NOMO-1 (cell line): ENCODE measurements at regions not wholly inside any gene's neighbourhood (a gene's known extent, or its start where the extent isn't known, plus 50 kb on each side); places are given as distances from the start of the nearest gene placed in this dataset.

Experiments used
- DNase-seq, 2 experiments: peaks; one replicate each; lab custom pipeline; 2025; ENCODE audit not compliant: unreplicated experiment in 2 of 2; lab: John Stamatoyannopoulos, UW

DNA sequence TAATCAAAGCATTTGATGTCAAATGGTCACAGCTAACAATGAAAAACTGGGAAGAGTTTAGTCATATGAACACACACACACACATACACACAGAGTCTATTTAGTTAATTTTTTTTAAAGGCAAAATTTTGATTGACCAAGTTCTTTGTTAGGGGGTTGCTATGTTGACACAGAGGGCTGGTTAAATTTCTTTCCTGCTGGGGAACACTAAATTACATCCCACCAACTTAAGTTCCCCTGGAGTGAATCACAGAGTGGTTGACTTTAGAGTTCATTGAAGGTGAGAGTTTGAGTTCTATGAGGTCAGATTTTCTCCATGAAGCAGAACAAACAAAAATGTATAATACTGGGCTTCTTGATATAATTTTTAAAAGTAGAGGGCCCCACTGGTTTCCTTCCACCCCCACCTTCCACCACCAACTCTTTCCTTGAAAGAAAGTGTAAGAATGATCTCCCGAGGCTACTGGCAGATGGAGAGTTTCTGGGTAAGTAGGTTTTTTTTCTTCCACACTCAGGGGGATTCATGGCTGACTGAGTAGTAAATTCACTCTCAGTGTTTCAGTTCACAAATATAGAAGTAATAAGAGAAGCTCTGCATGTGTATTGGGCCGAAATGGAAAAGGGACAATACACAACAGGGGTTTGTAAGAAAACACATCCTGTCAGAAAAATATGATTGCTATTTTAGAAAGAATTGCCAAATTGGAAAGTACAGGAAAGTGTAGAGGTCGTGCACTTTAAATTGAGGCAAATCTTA is 917.0 kb upstream of the LCORL start:
- DNase-seq = no peak

DNA sequence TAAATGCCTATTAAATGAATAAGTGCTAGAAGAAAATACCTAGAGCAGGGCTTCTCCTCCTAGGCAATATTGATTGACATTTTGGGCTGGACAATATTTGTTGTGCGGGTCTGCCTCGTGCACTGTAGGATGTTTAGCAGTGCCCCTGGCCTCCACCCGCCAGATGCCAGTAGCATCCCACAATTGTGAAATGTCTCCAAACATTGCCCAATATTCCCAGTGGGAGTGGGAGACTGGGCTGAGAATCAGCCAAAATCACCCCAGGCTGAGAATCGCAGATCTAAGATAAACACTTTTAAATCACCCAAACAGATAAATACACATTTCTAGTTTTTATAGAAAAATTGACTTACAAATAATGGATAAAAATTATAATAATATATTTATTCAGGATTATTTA is 916.2 kb upstream of the LCORL start:
- DNase-seq = no peak

DNA sequence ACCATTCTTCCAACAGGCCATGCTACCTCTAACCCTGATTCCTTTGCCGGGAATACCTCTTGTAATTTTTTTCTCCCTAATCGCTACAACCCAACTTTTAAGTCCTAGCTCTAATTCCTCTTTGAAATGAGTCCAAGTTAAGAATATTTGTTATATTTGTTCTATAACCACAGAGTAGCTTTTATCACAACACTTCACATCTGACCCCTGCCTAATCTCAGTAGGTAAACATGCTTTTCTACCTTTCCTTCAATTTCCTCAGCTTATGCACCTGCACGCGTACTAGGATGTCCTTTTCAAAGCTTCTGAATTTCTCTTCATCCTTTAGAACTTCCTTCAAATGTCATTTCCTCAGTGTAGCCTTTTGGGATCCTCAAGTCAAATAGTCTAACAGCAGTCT is 915.5 kb upstream of the LCORL start:
- no peak for DNase-seq

DNA sequence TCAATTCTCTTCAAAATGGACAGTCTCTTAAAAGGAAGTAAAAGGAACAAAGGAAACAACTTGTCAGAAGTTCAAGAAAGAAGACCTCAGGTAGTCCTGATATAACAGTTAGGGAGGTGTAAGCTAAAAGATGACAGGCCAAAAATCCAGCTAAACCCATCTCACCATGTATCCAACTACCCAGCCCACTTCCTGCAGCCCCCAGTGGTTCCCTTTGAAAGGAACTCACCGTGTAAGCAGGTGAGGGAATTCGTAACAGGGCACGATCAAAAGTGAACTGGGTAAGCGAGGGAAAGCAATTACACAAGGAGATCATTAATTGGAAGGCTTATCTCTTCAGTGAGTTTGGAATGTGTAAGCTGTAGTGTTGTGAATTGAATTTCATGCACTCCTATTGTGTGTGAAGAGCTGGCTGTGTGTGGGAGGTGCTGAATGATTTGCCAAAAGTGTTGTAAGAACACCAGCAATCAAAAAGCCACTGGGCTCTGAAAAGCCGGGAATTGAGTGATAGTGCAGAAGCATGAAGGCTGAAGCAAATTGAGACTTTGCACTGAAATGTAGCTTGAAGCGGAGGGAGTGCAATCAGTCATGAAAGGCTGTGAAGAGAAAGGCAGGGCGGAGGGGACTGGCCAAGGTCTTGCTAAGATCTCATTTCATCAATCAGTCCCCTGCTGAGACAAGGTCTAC is 914.2 kb upstream of the LCORL start:
- DNase-seq = no peak

DNA sequence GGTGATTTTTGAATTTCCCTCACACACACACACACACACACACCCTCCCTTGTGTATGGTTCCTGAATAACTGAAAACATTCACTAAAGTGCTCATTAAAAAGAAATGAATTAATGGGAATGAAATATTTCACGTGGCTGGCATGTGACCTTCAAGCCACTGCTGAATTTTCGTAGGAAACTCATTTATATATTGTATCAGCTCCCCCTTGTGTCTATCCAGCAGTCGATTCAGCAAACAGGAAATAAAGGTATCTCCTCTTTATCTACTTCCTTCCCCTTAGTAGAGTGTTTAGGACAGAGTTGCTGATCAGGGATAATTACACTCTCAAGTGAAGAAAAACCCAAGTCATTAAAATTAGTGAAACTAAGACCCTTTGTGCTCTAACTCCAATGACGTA is 912.6 kb upstream of the LCORL start:
- DNase-seq = no peak

DNA sequence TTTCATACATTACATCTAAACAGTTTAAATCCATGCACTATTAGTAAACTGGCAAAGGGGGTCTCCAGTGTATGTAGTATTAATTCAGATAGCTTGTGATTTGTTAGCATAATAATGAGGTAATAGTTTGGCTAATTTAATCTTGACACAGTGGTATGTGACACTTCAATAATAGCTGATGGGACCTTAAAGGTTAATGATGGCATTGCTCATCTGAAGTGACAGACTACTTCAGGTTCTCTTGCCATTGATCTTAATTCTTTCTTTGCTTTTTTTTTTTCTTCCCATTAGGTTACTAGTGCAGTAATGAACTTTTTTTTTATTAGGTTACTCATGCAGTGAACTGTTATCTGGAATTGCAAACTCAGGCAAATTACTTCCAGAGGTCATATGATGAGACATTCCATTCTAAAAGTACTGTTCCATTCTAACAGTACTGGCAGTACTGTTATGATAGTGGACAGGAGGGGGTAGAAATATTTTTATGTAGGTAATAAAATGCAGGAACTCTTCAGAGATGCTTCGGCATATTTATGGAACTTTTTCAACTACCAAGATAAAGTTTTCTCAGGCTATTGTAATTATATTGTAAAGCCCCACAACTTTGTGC is 911.3 kb upstream of the LCORL start:
- DNase-seq = no peak

DNA sequence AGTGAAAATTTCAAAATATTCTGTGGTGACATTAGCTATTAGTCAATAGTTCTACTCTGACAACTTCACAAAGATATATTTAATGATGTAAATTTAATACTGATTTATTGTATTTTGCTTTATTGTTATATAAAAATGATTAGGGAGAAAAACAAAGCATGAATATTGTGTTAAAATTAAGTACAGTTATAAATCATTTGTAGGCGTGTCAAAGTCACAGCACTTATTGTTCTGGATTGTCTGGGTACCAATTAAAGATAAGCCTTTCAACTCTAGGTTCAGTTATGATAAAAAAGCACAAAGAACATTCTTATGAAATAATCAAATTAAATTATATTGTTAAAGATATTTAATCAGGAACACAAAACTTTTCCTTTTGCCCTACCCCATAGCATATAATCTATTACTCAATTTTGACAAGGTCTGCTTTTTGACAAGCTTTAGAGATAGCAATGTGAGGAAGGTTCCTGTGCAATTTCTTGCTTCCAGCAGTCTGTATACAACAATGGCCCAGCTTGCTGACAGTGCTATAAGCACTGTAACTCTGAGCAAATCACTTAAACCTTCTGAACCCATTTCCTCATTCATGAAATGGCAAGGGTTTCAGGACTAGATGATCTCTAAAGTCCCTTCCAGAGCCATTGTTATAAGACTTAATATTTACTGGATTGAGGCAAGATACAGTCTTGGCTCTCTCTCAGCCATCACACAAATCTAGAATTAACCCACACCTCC is 910.3 kb upstream of the LCORL start:
- DNase-seq = no peak

DNA sequence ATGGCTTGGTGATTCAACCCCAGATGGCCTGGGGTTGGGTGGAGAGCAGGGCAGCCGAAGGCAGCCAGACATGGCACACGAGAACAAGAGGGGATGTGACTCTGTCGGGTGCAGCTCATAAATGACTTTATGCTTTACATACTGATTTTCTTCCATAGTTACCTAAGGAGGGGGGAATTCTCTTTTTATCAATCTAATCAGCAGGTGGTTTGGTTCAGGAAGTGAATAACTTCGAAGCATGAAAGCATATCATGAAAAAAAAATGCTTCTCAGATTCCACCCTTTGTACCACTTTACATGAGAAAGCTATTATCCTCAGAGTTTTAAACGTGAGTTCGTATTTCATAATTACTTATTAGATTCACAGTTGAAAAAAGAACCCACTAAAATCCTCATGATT is 908.9 kb upstream of the LCORL start:
- no peak for DNase-seq

DNA sequence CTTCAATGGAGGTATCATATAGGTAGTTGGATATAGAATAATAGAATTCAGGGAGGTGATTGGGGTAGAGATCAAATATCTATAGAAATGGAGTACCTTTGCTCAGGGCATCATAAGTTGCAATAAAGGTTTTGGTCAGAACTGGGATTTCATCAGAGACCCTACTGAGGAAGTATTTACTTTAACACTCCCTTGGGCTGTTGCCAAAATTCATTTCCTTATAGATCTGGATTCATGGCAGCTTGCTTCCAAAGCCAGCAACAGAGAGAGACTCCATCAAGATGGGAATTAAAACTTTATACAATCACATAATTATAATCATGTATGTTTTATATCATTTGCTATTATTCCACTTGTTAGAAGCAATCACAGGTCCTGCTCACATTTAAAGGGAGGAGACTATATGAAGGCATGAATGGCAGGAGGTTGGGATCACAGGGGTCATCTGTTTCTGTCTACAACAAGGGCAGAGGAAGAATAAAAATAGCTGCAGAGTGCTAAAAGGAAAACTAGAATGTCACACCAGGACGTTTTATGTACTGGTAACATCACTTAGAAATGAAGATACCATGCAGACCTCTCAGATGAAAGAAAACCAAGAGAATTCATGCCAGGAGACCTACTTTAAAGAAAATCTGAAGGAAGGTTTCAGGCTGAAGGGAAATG is 902.1 kb upstream of the LCORL start:
- no peak for DNase-seq

DNA sequence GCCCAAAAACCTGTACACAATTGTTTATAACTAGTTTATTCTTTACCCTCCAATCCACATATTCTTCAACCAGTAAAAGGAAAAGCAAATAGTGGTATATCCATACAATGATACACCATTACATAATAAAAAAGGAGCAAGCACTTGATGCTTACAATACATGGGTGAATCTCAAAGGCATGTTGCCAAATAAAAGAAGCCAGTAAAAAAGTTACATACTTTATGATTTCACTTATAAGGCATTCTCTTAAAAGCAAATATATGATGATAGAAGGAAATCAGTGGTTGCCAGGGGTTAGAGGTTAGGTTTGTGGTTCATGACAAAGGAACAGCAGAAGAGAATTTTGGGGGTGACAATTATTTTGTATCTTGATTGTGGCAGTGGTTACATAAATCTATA is 896.1 kb upstream of the LCORL start:
- no peak for DNase-seq

DNA sequence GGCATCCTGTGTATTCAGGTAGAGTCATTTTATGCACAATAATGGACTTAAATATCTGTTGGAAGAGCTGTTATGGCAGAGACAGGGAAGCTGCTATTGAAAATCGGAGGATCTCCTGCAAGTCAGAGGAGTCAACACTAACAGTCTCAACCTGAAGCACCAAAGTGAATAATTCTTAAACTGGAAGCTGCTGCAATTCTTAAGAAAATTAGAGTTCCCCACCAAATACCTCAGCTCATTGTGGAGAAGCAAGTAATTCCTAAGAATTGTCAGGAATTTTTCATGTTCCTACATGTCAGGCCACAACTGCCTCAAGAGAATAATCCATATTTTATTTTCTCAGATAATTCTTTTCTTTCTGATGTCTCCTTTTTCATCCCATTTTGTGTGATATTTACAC is 892.6 kb upstream of the LCORL start:
- no peak for DNase-seq

DNA sequence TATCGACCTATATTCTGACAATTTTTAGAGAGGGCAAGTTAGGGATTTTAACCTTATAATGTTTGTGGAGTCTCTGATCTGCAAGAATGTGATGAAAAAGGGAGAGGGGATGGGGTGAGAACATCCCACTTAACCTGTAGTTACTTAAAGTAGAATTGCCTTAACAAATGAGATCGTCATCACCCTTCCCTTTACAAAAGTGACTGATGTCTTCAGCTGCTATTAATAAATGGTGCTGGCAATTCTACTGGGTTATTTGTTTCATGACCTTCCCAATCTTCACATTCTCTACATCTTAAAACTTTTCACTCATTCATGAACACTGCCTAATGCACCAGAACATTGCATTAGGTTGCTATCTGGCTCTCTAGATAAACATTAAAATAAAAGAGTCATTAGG is 873.4 kb upstream of the LCORL start:
- no peak for DNase-seq

DNA sequence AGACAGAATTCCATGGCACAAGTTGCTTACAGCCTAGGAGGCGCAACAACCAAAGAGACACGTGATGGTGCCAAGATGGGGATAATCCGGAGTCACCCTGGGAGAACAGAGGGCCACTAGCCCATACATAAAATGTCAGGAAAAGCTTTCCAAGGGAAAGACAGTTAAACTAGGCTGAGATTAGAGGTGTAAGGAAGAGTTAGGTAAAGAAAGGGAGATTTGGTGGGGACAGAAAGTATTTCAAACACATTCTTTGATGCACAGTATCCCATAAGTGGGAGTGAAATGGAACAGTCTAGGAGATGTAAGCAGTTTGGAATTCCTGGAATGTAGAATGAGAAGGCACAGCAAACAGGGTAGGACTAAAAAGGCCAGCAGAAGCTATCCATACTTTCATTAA is 860.9 kb upstream of the LCORL start:
- no peak for DNase-seq

DNA sequence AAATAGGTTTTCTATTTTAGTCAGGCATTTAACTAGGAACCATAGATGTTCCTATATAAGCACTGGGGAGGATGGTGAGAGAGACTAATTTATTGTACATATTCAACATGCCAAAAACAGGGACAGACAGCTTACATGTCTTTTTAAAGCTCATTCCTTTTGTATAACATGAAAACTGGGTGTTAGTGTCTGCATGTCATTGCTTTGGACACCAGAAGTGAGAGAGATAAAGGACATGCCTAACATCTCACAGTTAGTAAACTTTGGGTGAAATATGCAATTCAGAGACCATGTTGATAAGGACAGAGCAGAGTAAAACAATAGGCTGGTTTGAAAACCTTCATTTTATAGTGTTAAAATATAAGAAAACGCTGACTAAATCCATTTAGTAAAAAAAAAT is 860.0 kb upstream of the LCORL start:
- no peak for DNase-seq

DNA sequence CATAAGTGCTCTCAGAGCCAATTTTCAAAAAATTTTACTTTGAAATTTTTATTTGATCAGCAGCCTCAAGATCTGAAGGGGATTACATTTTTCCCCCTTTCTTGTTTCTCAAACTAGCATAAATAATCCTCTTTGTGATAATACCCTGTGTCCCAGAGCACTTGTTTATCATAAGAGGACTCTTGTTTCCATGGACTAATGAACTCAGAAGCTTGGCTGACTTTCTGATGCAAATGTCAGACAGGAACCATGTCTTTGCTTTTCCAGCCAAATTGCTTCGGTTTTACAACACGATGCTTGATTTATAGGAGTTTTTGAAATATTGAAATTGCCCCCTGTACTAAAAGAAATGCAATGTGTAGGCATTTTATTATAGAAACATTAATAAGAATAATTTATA is 859.3 kb upstream of the LCORL start:
- no peak for DNase-seq

DNA sequence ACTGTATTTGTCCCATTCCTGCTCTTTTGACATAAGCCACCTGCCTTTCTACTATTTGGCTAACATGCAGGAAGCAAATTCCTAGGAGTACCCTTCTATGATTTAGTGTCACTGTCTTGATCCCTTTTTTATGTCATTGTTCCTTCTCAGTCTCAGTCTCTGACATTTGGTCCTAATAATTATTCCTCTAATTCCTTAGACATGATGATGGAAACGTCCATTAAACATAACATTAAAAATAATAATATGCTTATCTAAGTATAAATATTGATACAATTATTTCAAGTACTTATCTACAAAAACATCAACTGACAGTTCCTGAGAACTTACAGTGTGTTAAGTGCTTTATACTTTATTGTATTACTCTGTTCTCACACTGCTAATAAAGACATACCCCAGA is 857.0 kb upstream of the LCORL start:
- DNase-seq = no peak

DNA sequence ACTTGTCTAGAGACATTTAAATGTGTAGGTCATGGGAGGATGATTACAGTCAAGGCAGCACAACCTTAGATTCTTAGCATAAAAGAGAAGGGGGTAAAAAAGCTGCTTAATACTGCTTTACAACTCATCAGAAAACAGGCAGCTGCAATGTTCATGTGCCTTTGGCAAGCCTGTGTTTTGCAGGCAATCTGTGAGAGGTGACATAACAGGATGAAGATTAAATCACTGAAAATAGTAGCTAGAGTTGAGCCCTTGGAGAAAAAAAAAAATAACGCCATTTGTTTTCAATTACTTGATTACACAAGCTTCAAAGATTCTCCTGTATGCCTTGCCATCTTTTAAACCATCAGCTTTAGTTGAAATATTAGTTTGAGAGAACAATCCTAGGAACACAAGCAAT is 847.6 kb upstream of the LCORL start:
- DNase-seq = no peak

DNA sequence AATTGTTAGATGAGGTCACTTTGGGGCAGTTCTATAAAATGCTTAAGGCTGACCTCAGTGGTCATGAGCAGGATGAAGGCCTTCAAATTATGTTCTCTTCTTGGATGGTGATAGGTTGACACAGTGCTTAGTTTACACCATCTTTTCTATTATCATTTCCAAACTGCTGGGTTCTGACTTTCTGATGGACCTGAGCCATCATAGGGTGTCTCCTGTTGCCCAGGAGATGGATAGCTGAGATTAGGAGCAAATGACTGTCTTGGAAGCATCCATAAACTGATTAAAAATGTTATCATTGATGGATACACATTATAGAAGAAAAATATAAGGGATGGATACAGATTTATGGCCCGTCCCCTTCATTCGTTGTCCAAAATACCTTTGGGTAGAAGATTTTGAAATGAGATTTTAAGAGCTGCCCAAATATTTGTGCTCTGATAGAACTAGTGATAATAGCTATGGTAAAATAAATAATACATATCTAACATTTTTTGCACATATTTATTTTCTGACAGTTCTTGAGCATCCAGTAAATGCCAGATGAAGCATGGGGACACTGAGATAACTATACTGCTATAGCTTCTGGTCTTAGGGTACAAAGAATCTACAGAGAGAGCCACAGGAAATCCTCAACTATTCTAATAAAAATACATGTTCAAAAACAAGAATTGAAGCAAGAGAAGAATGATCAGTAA is 839.4 kb upstream of the LCORL start:
- DNase-seq = no peak

DNA sequence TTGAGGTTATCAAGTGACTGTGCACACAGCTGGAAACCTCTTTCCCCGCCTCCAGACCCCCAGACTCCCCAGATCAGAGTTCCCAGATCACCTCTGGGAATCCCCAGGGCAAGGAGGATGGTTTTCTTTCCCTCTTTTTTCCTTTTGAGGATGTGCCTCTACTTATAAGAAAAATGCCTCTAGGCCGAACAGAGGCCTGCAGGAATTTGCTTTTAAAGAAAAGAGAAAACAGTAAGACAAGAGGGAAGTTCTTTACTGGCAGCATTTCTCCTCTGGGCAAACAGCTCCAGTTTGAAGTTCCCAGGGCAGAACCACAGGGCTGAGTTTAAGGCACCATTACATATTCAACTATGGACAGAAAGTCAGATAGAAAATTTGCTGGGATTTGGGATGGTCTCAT is 837.9 kb upstream of the LCORL start:
- DNase-seq = no peak

DNA sequence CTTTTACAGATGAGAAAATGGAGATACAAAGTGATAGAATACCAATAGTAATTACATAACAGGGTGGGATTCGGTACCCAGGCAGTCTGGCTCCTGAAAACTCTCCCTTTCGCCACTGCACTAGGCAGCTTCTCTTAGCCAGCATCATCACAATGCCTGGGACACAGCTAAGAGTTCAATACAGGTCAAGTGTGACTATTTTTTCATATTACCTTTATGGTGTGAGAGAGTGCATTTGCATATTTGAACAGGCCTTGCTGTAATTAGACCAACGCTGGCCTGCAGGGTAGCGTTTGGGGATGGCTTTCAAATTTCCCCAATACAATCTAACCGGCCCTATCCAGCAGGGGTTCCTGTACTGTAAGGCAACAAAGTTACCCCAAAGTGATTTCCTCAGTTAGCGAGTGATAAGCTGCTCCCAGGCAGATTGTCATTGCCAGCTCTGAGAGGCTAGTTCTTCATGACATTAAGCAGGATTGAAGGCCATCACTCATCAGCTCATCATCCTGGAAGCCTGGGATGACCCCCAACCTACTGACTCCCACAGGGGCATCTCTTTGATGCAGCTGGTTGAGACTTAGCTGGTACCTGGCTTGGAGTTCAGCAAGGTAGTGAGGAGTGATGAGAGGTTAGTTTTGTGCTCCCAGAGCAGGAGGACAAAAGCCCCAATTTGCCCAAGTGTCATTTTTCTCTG is 836.8 kb upstream of the LCORL start:
- DNase-seq = no peak
